ENCODE measurements at regions not wholly inside any gene's neighbourhood (a gene's known extent, or its start where the extent isn't known, plus 50 kb on each side); places are given as distances from the start of the nearest gene placed in this dataset.

- H3K4me3 ChIP-seq (ENCODE audit: low read depth, low read length), result no peak overlapping the region
- CTCF ChIA-PET, result interaction anchor here (0.8 kb wide), 1 partner anchor 1452 kb away, joined by 3 read pairs; the partner anchor contains the start of gene MYLIP
These were observed 559.6 kb downstream of the CD83 start for GRCh38 chr6:14676977-14677781.

DNA sequence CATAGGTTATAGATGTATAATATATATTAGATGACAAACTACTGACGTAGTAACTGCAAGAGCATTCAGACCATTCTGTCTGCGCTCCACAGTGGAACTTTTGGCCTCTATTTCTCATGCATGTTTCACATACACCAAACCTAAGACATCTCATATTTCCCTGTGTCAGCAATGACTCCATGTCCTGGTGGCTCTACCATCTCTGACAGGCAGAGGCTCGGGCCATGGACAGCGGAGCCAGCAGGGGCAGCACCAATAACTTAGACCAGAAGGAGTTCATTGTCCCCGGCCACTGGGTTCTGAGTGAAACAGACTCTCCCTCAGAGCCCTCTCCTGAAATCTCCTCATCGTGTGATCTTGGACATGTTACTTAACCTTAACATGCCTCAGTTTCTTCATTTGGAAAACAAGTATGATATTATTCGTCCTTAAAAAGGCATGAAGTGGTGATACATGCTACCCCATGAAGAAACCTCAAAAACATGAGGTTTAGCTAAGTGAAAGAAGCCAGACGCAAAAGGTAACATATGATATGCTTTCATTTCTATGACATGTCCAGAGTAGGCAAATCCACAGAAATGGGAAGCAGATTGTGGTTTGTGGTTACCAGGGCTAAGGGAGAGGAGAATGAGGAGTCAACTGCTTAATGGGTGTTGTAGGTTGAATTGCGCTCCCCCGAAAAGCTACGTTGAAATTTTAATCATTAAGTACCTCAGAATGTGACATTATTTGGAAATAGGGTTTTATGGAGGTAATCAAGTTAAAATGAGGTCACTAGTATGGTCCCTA is 564.0 kb upstream of the JARID2 start:
- Histone ChIP-seq H3K27ac (ENCODE audit: extremely low read depth, low read depth, low read length) (no peak overlapping the region), H3K9me3 (ENCODE audit: control insufficient read depth, insufficient read depth, low read depth, low read length) (no peaks in the 10 kb centered on the region), H3K4me3 (ENCODE audit: low read depth, low read length) (no peak overlapping the region), H3K36me3 (ENCODE audit: control insufficient read depth in 2 of 2, insufficient read depth in 1 of 2, low read length in 2 of 2) (no peaks in the 10 kb centered on the region), H3K4me1 (ENCODE audit: control insufficient read depth, insufficient read depth, low read length) (no peaks in the 10 kb centered on the region)
- POLR2A ChIA-PET, result no interaction called here
- CTCF ChIA-PET, result no interaction called here
- TF ChIP-seq ZNF514 (tag by site-specific recombination; IDR thresholded peaks at IDR 0.05), result no peak
- peak; percentile 29; the same call in 1 of the 2 replicates for TF ChIP-seq ZBTB6 (tag by site-specific recombination; IDR thresholded peaks at IDR 0.05)

More at GRCh38 chr6:14676977-14677781, 559.6 kb downstream of the CD83 start:
- POLR2A ChIA-PET, result no interaction called here
- TF ChIP-seq, protein P1, sequence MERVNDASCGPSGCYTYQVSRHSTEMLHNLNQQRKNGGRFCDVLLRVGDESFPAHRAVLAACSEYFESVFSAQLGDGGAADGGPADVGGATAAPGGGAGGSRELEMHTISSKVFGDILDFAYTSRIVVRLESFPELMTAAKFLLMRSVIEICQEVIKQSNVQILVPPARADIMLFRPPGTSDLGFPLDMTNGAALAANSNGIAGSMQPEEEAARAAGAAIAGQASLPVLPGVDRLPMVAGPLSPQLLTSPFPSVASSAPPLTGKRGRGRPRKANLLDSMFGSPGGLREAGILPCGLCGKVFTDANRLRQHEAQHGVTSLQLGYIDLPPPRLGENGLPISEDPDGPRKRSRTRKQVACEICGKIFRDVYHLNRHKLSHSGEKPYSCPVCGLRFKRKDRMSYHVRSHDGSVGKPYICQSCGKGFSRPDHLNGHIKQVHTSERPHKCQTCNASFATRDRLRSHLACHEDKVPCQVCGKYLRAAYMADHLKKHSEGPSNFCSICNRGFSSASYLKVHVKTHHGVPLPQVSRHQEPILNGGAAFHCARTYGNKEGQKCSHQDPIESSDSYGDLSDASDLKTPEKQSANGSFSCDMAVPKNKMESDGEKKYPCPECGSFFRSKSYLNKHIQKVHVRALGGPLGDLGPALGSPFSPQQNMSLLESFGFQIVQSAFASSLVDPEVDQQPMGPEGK (tag by site-specific recombination; IDR thresholded peaks at IDR 0.05), result no peak
- peak; percentile 85 for TF ChIP-seq EGR2 (tag by site-specific recombination; IDR thresholded peaks at IDR 0.05; ENCODE audit: low read depth)
- peak; percentile 72 for TF ChIP-seq ZFHX2 (tag by site-specific recombination; conservative IDR thresholded peaks at IDR 0.05)
- Histone ChIP-seq H3K36me3 (ENCODE audit: control insufficient read depth in 2 of 2, insufficient read depth in 1 of 2, low read length in 2 of 2) (no peaks in the 10 kb centered on the region), H3K4me1 (ENCODE audit: control insufficient read depth, insufficient read depth, low read length) (no peaks in the 10 kb centered on the region), H3K27ac (ENCODE audit: extremely low read depth, low read depth, low read length) (no peak overlapping the region), H3K9me3 (ENCODE audit: control insufficient read depth, insufficient read depth, low read depth, low read length) (no peaks in the 10 kb centered on the region)

DNA sequence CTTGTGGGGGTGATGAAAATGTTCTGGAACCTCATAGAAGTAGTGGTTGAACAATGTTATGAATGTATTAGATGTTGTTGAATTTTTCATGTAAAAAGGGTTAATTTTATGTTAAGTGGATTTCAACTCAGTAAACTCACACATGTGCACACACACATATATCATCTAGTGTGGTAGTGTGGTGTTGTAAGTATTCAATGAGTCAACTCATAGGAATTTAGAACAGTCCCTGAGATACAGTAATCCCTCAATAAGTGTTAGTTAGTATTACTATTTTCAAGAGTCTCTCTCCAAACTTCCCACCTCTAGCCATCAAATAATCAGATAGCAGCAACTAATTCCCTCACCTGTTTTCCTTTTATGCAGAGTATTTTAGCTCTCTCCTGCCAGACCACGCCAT is 563.1 kb upstream of the JARID2 start:
- no peak overlapping the region for H3K27ac ChIP-seq (ENCODE audit: extremely low read depth, low read depth, low read length)
- CTCF ChIA-PET, result no interaction called here
- no peaks in the 10 kb centered on the region for H3K4me1 ChIP-seq (ENCODE audit: control insufficient read depth, insufficient read depth, low read length)
- no peaks in the 10 kb centered on the region for H3K9me3 ChIP-seq (ENCODE audit: control insufficient read depth, insufficient read depth, low read depth, low read length)
- H3K4me3 ChIP-seq (ENCODE audit: low read depth, low read length), result no peak overlapping the region
- H3K36me3 ChIP-seq (ENCODE audit: control insufficient read depth in 2 of 2, insufficient read depth in 1 of 2, low read length in 2 of 2), result no peaks in the 10 kb centered on the region
- TF ChIP-seq KLF1 (tag by site-specific recombination; IDR thresholded peaks at IDR 0.05), result no peak
- TF ChIP-seq, protein P2, sequence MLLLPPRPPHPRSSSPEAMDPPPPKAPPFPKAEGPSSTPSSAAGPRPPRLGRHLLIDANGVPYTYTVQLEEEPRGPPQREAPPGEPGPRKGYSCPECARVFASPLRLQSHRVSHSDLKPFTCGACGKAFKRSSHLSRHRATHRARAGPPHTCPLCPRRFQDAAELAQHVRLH (tag by site-specific recombination; IDR thresholded peaks at IDR 0.05), result no peak
- TF ChIP-seq ZNF157 (tag by site-specific recombination; IDR thresholded peaks at IDR 0.05), result no peak
- TF ChIP-seq ZNF837 (tag by site-specific recombination; IDR thresholded peaks at IDR 0.05), result no peak
- TF ChIP-seq ZNF707 (tag by site-specific recombination; IDR thresholded peaks at IDR 0.05), result no peak
- TF ChIP-seq, protein P3, sequence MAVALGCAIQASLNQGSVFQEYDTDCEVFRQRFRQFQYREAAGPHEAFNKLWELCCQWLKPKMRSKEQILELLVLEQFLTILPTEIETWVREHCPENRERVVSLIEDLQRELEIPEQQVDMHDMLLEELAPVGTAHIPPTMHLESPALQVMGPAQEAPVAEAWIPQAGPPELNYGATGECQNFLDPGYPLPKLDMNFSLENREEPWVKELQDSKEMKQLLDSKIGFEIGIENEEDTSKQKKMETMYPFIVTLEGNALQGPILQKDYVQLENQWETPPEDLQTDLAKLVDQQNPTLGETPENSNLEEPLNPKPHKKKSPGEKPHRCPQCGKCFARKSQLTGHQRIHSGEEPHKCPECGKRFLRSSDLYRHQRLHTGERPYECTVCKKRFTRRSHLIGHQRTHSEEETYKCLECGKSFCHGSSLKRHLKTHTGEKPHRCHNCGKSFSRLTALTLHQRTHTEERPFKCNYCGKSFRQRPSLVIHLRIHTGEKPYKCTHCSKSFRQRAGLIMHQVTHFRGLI (tag by site-specific recombination; IDR thresholded peaks at IDR 0.05), result no peak
- no peak for TF ChIP-seq PRDM1 (tag by site-specific recombination; IDR thresholded peaks at IDR 0.05)
- TF ChIP-seq ZNF560 (tag by site-specific recombination; IDR thresholded peaks at IDR 0.05; ENCODE audit: borderline replicate concordance), result no peak
- no peak for TF ChIP-seq ZNF202 (tag by site-specific recombination; IDR thresholded peaks at IDR 0.05; ENCODE audit: borderline replicate concordance)
- no peak for TF ChIP-seq ZNF785 (tag by site-specific recombination; IDR thresholded peaks at IDR 0.05)
- no peak for TF ChIP-seq ZNF747 (tag by site-specific recombination; IDR thresholded peaks at IDR 0.05)
- TF ChIP-seq GFI1B (tag by site-specific recombination; IDR thresholded peaks at IDR 0.05), result no peak
- TF ChIP-seq ZNF558 (tag by site-specific recombination; IDR thresholded peaks at IDR 0.05), result no peak
- no peak for TF ChIP-seq ZNF76 (tag by site-specific recombination; IDR thresholded peaks at IDR 0.05; ENCODE audit: borderline replicate concordance, low read depth)
- no peak for TF ChIP-seq ZNF16 (tag by site-specific recombination; IDR thresholded peaks at IDR 0.05; ENCODE audit: low read depth)
- no peak for TF ChIP-seq GLI2 (tag by site-specific recombination; IDR thresholded peaks at IDR 0.05; ENCODE audit: borderline replicate concordance, low read depth)
- POLR2A ChIA-PET, result no interaction called here
